T-helper 2 cell treated with Interferon-gamma antibody and Interleukin-4, amounts not matched to agents 5 μg/mL and 100 μg/mL, for 36 hours (primary cell): ENCODE measurements at regions not wholly inside any gene's neighbourhood (a gene's known extent, or its start where the extent isn't known, plus 50 kb on each side); places are given as distances from the start of the nearest gene placed in this dataset.
"Not testable (repeated sequence)": the region's sequence is repeated elsewhere in the genome, so short reads cannot be mapped to it uniquely, and the experiment has no call there.

Experiments used
- DNase-seq: peaks from one replicate; pipeline ENCODE4 v3.0.0; 2021; ENCODE audit warnings: low spot score
- H3K27ac Mint-ChIP-seq: one replicate; pipeline ENCODE4 v1.8.0; 2021; ENCODE audit warnings: mild to moderate bottlenecking, mixed read lengths
- H3K27me3 Mint-ChIP-seq: one replicate; pipeline ENCODE4 v1.8.0; 2021; ENCODE audit warnings: low read depth, mixed read lengths
- H3K36me3 Mint-ChIP-seq: one replicate; pipeline ENCODE4 v1.8.0; 2021; ENCODE audit warnings: low read depth, mixed read lengths
- H3K4me1 Mint-ChIP-seq: one replicate; pipeline ENCODE4 v1.8.0; 2021; ENCODE audit warnings: low read depth, mixed read lengths
- H3K4me3 Mint-ChIP-seq: one replicate; pipeline ENCODE4 v1.8.0; 2022; ENCODE audit warnings: mild to moderate bottlenecking, moderate library complexity, mixed read lengths
- H3K9me3 Mint-ChIP-seq: one replicate; pipeline ENCODE4 v1.8.0; 2021; ENCODE audit warnings: mixed read lengths

DNA sequence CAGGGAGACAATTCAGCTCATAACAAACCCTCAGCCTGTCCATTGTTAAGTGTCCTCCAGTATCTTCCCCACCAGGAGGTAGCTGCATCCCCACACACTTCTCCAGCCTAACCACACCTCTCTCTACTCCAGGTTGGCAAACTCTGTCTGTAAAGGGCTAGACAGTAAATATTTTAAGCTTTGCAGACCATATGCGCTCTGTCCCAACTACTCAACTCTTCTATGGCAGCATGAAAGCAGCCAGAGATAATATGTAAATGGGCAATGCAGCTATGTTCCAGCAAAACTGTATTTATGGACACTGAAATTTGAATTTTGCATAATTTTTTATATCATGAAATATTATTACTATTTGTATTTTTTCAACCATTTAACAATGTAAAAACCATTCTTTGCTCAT, 230.4 kb upstream of the STT3B start:
- no peaks in the 10 kb centered on the region for H3K27me3 Mint-ChIP-seq
- no peak for DNase-seq
- peaks cover 17% of the 10 kb centered on the region for H3K9me3 Mint-ChIP-seq

GRCh38 chr3:31305340-31305739, 227.4 kb upstream of the STT3B start:
- Mint-ChIP-seq H3K4me1 (peaks cover 6% of the 10 kb centered on the region), H3K4me3 (no peak overlapping the region), H3K36me3 (peaks cover 1% of the 10 kb centered on the region), H3K27me3 (no peaks in the 10 kb centered on the region), H3K27ac (no peak overlapping the region), H3K9me3 (no peaks in the 10 kb centered on the region)
- DNase-seq: no peak

More for the DNA sequence above, 230.4 kb upstream of the STT3B start:
- Mint-ChIP-seq H3K4me1 (peaks cover 3% of the 10 kb centered on the region), H3K4me3 (no peak overlapping the region), H3K27ac (no peak overlapping the region), H3K36me3 (peaks cover 1% of the 10 kb centered on the region)

DNA sequence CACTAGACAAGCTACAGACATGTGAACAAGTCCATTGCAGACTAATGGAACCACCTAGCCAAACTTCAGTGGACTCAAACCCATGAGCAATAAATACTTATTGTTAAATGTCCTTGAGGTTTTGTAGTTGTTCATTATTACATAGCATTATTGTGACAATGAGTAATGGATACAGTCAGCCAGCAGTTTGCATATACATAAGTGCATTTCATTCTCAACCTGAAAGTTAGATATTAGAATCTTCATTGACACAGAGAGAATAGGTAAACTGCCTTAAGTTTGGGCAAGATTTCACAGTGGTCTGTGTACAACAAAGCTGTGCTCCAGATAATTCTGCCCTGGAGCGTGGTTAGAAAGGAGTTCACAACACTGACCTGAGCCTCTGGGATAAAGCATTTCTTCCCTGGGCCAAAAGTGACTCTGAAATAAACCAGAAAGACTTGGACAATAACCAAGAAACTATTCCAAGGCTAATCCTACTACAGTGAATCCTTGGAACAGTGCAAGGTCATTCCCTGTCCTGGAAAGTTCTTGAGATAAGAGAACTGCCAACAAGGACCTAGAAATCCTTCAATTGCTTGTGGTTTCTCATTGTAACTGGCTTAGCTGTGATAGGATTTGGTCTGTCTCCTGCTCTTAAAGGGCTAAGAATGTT, 225.5 kb upstream of the STT3B start:
- no peak overlapping the region for H3K4me3 Mint-ChIP-seq
- peaks cover 6% of the 10 kb centered on the region for H3K4me1 Mint-ChIP-seq
- peaks cover 1% of the 10 kb centered on the region for H3K36me3 Mint-ChIP-seq
- H3K9me3 Mint-ChIP-seq: no peaks in the 10 kb centered on the region
- H3K27ac Mint-ChIP-seq: no peak overlapping the region
- no peak for DNase-seq
- H3K27me3 Mint-ChIP-seq: no peaks in the 10 kb centered on the region

GRCh38 chr3:31311559-31311958, 221.2 kb upstream of the STT3B start:
- no peaks in the 10 kb centered on the region for H3K36me3 Mint-ChIP-seq
- H3K9me3 Mint-ChIP-seq: peaks cover 24% of the 10 kb centered on the region
- no peak for DNase-seq
- no peak overlapping the region for H3K27ac Mint-ChIP-seq
- no peaks in the 10 kb centered on the region for H3K27me3 Mint-ChIP-seq
- peaks cover 6% of the 10 kb centered on the region for H3K4me1 Mint-ChIP-seq
- H3K4me3 Mint-ChIP-seq: no peak overlapping the region

- Mint-ChIP-seq H3K4me1 (peaks cover 6% of the 10 kb centered on the region), H3K36me3 (peaks cover 1% of the 10 kb centered on the region), H3K27me3 (no peaks in the 10 kb centered on the region), H3K27ac (no peak overlapping the region), H3K4me3 (no peak overlapping the region), H3K9me3 (peaks cover 27% of the 10 kb centered on the region)
- DNase-seq: no peak
Measured at GRCh38 chr3:31312400-31312799, 220.3 kb upstream of the STT3B start.

GRCh38 chr3:31314258-31314657, 218.5 kb upstream of the STT3B start:
- H3K27ac Mint-ChIP-seq: no peak overlapping the region
- H3K27me3 Mint-ChIP-seq: no peaks in the 10 kb centered on the region
- H3K36me3 Mint-ChIP-seq: peaks cover 1% of the 10 kb centered on the region
- H3K9me3 Mint-ChIP-seq: peaks cover 27% of the 10 kb centered on the region
- peaks cover 3% of the 10 kb centered on the region for H3K4me1 Mint-ChIP-seq
- no peak for DNase-seq
- no peak overlapping the region for H3K4me3 Mint-ChIP-seq

GRCh38 chr3:31319332-31319731, 213.4 kb upstream of the STT3B start:
- peaks cover 5% of the 10 kb centered on the region for H3K27me3 Mint-ChIP-seq
- DNase-seq: no peak
- H3K4me3 Mint-ChIP-seq: no peak overlapping the region
- peaks cover 1% of the 10 kb centered on the region for H3K36me3 Mint-ChIP-seq
- H3K9me3 Mint-ChIP-seq: peaks cover 19% of the 10 kb centered on the region
- no peak overlapping the region for H3K27ac Mint-ChIP-seq
- H3K4me1 Mint-ChIP-seq: no peaks in the 10 kb centered on the region

GRCh38 chr3:31321620-31322019, 211.1 kb upstream of the STT3B start:
- DNase-seq: no peak
- peaks cover 5% of the 10 kb centered on the region for H3K27me3 Mint-ChIP-seq

GRCh38 chr3:31322460-31322859, 210.3 kb upstream of the STT3B start:
- Mint-ChIP-seq H3K4me1 (no peaks in the 10 kb centered on the region), H3K27ac (no peak overlapping the region), H3K4me3 (no peak overlapping the region), H3K27me3 (peaks cover 5% of the 10 kb centered on the region), H3K9me3 (peaks cover 3% of the 10 kb centered on the region), H3K36me3 (no peaks in the 10 kb centered on the region)
- no peak for DNase-seq

More at GRCh38 chr3:31321620-31322019, 211.1 kb upstream of the STT3B start:
- H3K4me1 Mint-ChIP-seq: no peaks in the 10 kb centered on the region
- peaks cover 1% of the 10 kb centered on the region for H3K36me3 Mint-ChIP-seq
- peaks cover 5% of the 10 kb centered on the region for H3K9me3 Mint-ChIP-seq
- H3K27ac Mint-ChIP-seq: no peak overlapping the region
- no peak overlapping the region for H3K4me3 Mint-ChIP-seq

GRCh38 chr3:31327826-31328357, 204.8 kb upstream of the STT3B start:
- DNase-seq, H3K27ac Mint-ChIP-seq, H3K9me3 Mint-ChIP-seq, H3K27me3 Mint-ChIP-seq, H3K36me3 Mint-ChIP-seq, H3K4me3 Mint-ChIP-seq, H3K4me1 Mint-ChIP-seq: not testable (repeated sequence)

GRCh38 chr3:31331278-31331677, 201.4 kb upstream of the STT3B start:
- H3K4me3 Mint-ChIP-seq: no peak overlapping the region
- DNase-seq: no peak
- no peaks in the 10 kb centered on the region for H3K4me1 Mint-ChIP-seq
- H3K9me3 Mint-ChIP-seq: peaks cover 19% of the 10 kb centered on the region
- no peak overlapping the region for H3K27ac Mint-ChIP-seq
- H3K27me3 Mint-ChIP-seq: peaks cover 13% of the 10 kb centered on the region
- H3K36me3 Mint-ChIP-seq: no peaks in the 10 kb centered on the region

GRCh38 chr3:31341130-31341529, 191.6 kb upstream of the STT3B start:
- H3K36me3 Mint-ChIP-seq: no peaks in the 10 kb centered on the region
- DNase-seq: no peak
- peaks cover 9% of the 10 kb centered on the region for H3K9me3 Mint-ChIP-seq
- H3K4me1 Mint-ChIP-seq: no peaks in the 10 kb centered on the region
- no peak overlapping the region for H3K4me3 Mint-ChIP-seq
- peaks cover 13% of the 10 kb centered on the region for H3K27me3 Mint-ChIP-seq
- H3K27ac Mint-ChIP-seq: no peak overlapping the region

GRCh38 chr3:31343075-31343474, 189.7 kb upstream of the STT3B start:
- Mint-ChIP-seq H3K9me3 (peaks cover 9% of the 10 kb centered on the region), H3K36me3 (no peaks in the 10 kb centered on the region), H3K27ac (no peak overlapping the region), H3K4me3 (no peak overlapping the region), H3K4me1 (no peaks in the 10 kb centered on the region), H3K27me3 (peaks cover 13% of the 10 kb centered on the region)
- DNase-seq: no peak

DNA sequence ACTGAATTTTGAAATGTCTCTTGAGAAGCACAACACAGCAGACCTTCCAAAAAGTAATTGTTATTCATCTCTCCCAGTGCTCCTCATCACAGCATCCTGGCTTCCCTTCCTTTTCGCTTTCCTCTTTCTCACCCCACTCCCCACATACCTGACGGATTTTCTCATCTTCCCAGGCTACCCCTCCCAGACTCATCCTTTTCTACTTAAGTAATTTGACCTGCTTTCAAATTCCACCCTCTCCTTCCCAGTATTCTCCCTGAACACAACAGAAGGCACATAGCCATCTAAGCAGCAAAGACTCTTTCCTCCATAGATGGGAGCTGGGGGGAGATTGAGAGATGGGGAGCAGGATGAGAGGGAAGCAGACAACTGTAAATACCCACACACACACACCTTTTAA, 187.1 kb upstream of the STT3B start:
- peaks cover 9% of the 10 kb centered on the region for H3K9me3 Mint-ChIP-seq
- H3K27me3 Mint-ChIP-seq: peaks cover 11% of the 10 kb centered on the region
- no peak overlapping the region for H3K27ac Mint-ChIP-seq
- DNase-seq: no peak
- no peaks in the 10 kb centered on the region for H3K4me1 Mint-ChIP-seq
- H3K4me3 Mint-ChIP-seq: no peak overlapping the region
- no peaks in the 10 kb centered on the region for H3K36me3 Mint-ChIP-seq

GRCh38 chr3:31346542-31346979, 186.2 kb upstream of the STT3B start:
- Mint-ChIP-seq H3K27me3 (peaks cover 11% of the 10 kb centered on the region), H3K4me3 (no peak overlapping the region), H3K9me3 (peaks cover 9% of the 10 kb centered on the region), H3K27ac (no peak overlapping the region), H3K4me1 (no peaks in the 10 kb centered on the region), H3K36me3 (no peaks in the 10 kb centered on the region)
- DNase-seq: no peak
